GM12874 (cell line): ENCODE measurements at regions not wholly inside any gene's neighbourhood (a gene's known extent, or its start where the extent isn't known, plus 50 kb on each side); places are given as distances from the start of the nearest gene placed in this dataset.

Source experiments
- CTCF ChIP-seq: IDR thresholded peaks from 2 replicates; pipeline ENCODE4 v1.5.1; 2011; ENCODE audit warnings: low read depth, mild to moderate bottlenecking, control low read depth, low read length, moderate library complexity; ENCODE audit not compliant: insufficient read depth

GRCh38 chr14:65242732-65243134, 140.4 kb upstream of the MAX start:
- TF ChIP-seq CTCF = no peak

GRCh38 chr14:65243766-65244442, 141.6 kb upstream of the MAX start:
- no peak for TF ChIP-seq CTCF

GRCh38 chr14:65249471-65250161, 147.3 kb upstream of the MAX start:
- no peak for TF ChIP-seq CTCF

- TF ChIP-seq CTCF = no peak
Observed at GRCh38 chr14:65250162-65250495, 147.8 kb upstream of the MAX start.

GRCh38 chr14:65251213-65251612, 148.9 kb upstream of the MAX start:
- TF ChIP-seq CTCF = no peak

GRCh38 chr14:65252482-65253255, 150.4 kb upstream of the MAX start:
- TF ChIP-seq CTCF = no peak

GRCh38 chr14:65255029-65255545, 152.8 kb upstream of the MAX start:
- no peak for TF ChIP-seq CTCF
